ENCODE measurements at regions not wholly inside any gene's neighbourhood (a gene's known extent, or its start where the extent isn't known, plus 50 kb on each side); places are given as distances from the start of the nearest gene placed in this dataset.

GRCh38 chr5:33143405-33144123, 297.2 kb upstream of the TARS1 start:
- intact Hi-C loops (cut with DNase I; ENCODE audit: low total_unique reads), result no loop called here
- WGBS, 2 donors, result 82 to 86% methylated on average over 4 of the region's 4 CpGs
- DNase-seq (ENCODE audit: low spot score in 2 of 2), result no peak
- H3K4me3 ChIP-seq (ENCODE audit: low read depth, poor library complexity, severe bottlenecking), result no peak overlapping the region
- TF ChIP-seq POLR2A (IDR thresholded peaks at IDR 0.05) (no peak), CTCF (IDR thresholded peaks at IDR 0.05) (no peak)

GRCh38 chr5:33146881-33147280, 293.9 kb upstream of the TARS1 start:
- no peak for DNase-seq (ENCODE audit: low spot score in 2 of 2)
- no peak overlapping the region for H3K4me3 ChIP-seq (ENCODE audit: low read depth, poor library complexity, severe bottlenecking)
- intact Hi-C loops (cut with DNase I; ENCODE audit: low total_unique reads), result no loop called here
- TF ChIP-seq CTCF (IDR thresholded peaks at IDR 0.05), result no peak
- no peak for TF ChIP-seq POLR2A (IDR thresholded peaks at IDR 0.05)

- WGBS, 2 donors, result 51 to 54% methylated on average over 3 of the region's 3 CpGs
- no peak for DNase-seq (ENCODE audit: low spot score in 2 of 2)
- H3K4me3 ChIP-seq (ENCODE audit: low read depth, poor library complexity, severe bottlenecking), result no peak overlapping the region
- intact Hi-C loops (cut with DNase I; ENCODE audit: low total_unique reads), result no loop called here
- TF ChIP-seq CTCF (IDR thresholded peaks at IDR 0.05) (no peak), POLR2A (IDR thresholded peaks at IDR 0.05) (no peak)
These were observed 292.7 kb upstream of the TARS1 start for GRCh38 chr5:33148076-33148513.

GRCh38 chr5:33153372-33153771, 287.4 kb upstream of the TARS1 start:
- WGBS, 2 donors, result 66 to 70% methylated on average over 1 of the region's 1 CpG
- no peak for DNase-seq (ENCODE audit: low spot score in 2 of 2)
- no peak overlapping the region for H3K4me3 ChIP-seq (ENCODE audit: low read depth, poor library complexity, severe bottlenecking)
- intact Hi-C loops (cut with DNase I; ENCODE audit: low total_unique reads), result no loop called here
- TF ChIP-seq POLR2A (IDR thresholded peaks at IDR 0.05), result no peak
- TF ChIP-seq CTCF (IDR thresholded peaks at IDR 0.05), result no peak

- DNase-seq (ENCODE audit: low spot score in 2 of 2), result no peak
- H3K4me3 ChIP-seq (ENCODE audit: low read depth, poor library complexity, severe bottlenecking), result no peak overlapping the region
- TF ChIP-seq CTCF (IDR thresholded peaks at IDR 0.05) (no peak), POLR2A (IDR thresholded peaks at IDR 0.05) (no peak)
- 79 to 88% methylated on average over 1 of the region's 1 CpG for WGBS, 2 donors
- intact Hi-C loops (cut with DNase I; ENCODE audit: low total_unique reads), result no loop called here
These were observed 286.9 kb upstream of the TARS1 start for GRCh38 chr5:33153831-33154230.

- WGBS, 2 donors, result 38 to 39% methylated on average over 2 of the region's 2 CpGs
- intact Hi-C loops (cut with DNase I; ENCODE audit: low total_unique reads), result no loop called here
- no peak for DNase-seq (ENCODE audit: low spot score in 2 of 2)
- TF ChIP-seq CTCF (IDR thresholded peaks at IDR 0.05), result no peak
- TF ChIP-seq POLR2A (IDR thresholded peaks at IDR 0.05), result no peak
- no peak overlapping the region for H3K4me3 ChIP-seq (ENCODE audit: low read depth, poor library complexity, severe bottlenecking)
These were observed 279.9 kb upstream of the TARS1 start for GRCh38 chr5:33160871-33161270.

Data from lower leg skin (tissue), 4 donors.